ENCODE measurements at regions not wholly inside any gene's neighbourhood (a gene's known extent, or its start where the extent isn't known, plus 50 kb on each side); places are given as distances from the start of the nearest gene placed in this dataset.
A peak's percentile ranks its signal among the peaks of the same experiment; 100 is the strongest.
"Not testable (repeated sequence)": the region's sequence is repeated elsewhere in the genome, so short reads cannot be mapped to it uniquely, and the experiment has no call there.

- DNase-seq (ENCODE audit: low read depth) = not testable (repeated sequence)
Observed at GRCh38 chr1:104776-105175, 346.7 kb downstream of the OR4F29 start.

- not testable (repeated sequence) for DNase-seq (ENCODE audit: low read depth)
Observed at GRCh38 chr1:99481-99880, 352.0 kb downstream of the OR4F29 start.

- DNase-seq (ENCODE audit: low read depth) = not testable (repeated sequence)
Observed at GRCh38 chr1:98811-99210, 352.7 kb downstream of the OR4F29 start.

GRCh38 chr1:91279-91678 lies 360.2 kb downstream of the OR4F29 start:
- DNase-seq (ENCODE audit: low read depth) = not testable (repeated sequence)

- peak; percentile 0 for DNase-seq (ENCODE audit: low read depth)
Observed at GRCh38 chr1:88110-88509, 363.4 kb downstream of the OR4F29 start.

GRCh38 chr1:79152-79551 lies 372.3 kb downstream of the OR4F29 start:
- DNase-seq (ENCODE audit: low read depth) = not testable (repeated sequence)

- not testable (repeated sequence) for DNase-seq (ENCODE audit: low read depth)
Observed at GRCh38 chr1:65119-65518, 386.4 kb downstream of the OR4F29 start, which contains the start of gene OR4F5. TSS of gene OR4F5 (plus strand) at chr1:65419.

GRCh38 chr1:56014-56531 lies 395.4 kb downstream of the OR4F29 start:
- DNase-seq (ENCODE audit: low read depth) = not testable (repeated sequence)

GRCh38 chr1:53182-53581 lies 398.3 kb downstream of the OR4F29 start:
- not testable (repeated sequence) for DNase-seq (ENCODE audit: low read depth)

- DNase-seq (ENCODE audit: low read depth) = not testable (repeated sequence)
Observed at GRCh38 chr1:41965-42466, 409.5 kb downstream of the OR4F29 start.

GRCh38 chr1:41197-41596 lies 410.3 kb downstream of the OR4F29 start:
- not testable (repeated sequence) for DNase-seq (ENCODE audit: low read depth)

- DNase-seq (ENCODE audit: low read depth) = not testable (repeated sequence)
Observed at GRCh38 chr1:29183-29582, 422.3 kb downstream of the OR4F29 start.

GRCh38 chr1:17298-17697 lies 434.2 kb downstream of the OR4F29 start:
- DNase-seq (ENCODE audit: low read depth) = not testable (repeated sequence)

GRCh38 chr1:16025-16424 lies 435.5 kb downstream of the OR4F29 start:
- not testable (repeated sequence) for DNase-seq (ENCODE audit: low read depth)

- DNase-seq (ENCODE audit: low read depth) = not testable (repeated sequence)
Observed at GRCh38 chr1:9941-10717, 441.3 kb downstream of the OR4F29 start.

All from fibroblast of gingiva (primary cell).